DOHH2 (cell line): ENCODE measurements at regions not wholly inside any gene's neighbourhood (a gene's known extent, or its start where the extent isn't known, plus 50 kb on each side); places are given as distances from the start of the nearest gene placed in this dataset.

Source experiments
- H3F3A ChIP-seq: fragments of 200-600 bp; sonication (generic), shearing (Covaris generic); 2 replicates; pipeline ENCODE4 v1.6.0; 2016; ENCODE audit warnings: antibody characterized with exemption, mild to moderate bottlenecking; ENCODE audit not compliant: control insufficient read depth, insufficient read depth
- H3K27ac ChIP-seq: fragments of 200-600 bp; sonication (generic); 2 replicates; pipeline ENCODE4 v1.5.1; 2014; ENCODE audit warnings: low read depth, mild to moderate bottlenecking, low read length, moderate library complexity
- H3K27me3 ChIP-seq: fragments of 200-600 bp; sonication (generic); 2 replicates; pipeline ENCODE4 v1.6.1; 2014; ENCODE audit warnings: mild to moderate bottlenecking, low read length, mixed read lengths; ENCODE audit not compliant: control insufficient read depth
- H3K36me3 ChIP-seq: fragments of 200-600 bp; sonication (generic); 2 replicates; pipeline ENCODE4 v1.6.1; 2014; ENCODE audit warnings: mild to moderate bottlenecking, low read length, moderate library complexity, mixed read lengths; ENCODE audit not compliant: control insufficient read depth
- H3K4me1 ChIP-seq: fragments of 200-600 bp; sonication (generic); 2 replicates; pipeline ENCODE4 v1.6.1; 2014; ENCODE audit warnings: mild to moderate bottlenecking, low read length, mixed read lengths; ENCODE audit not compliant: control insufficient read depth
- H3K4me2 ChIP-seq: fragments of 200-600 bp; sonication (generic); 2 replicates; pipeline ENCODE4 v1.6.0; 2014; ENCODE audit warnings: mild to moderate bottlenecking, low read length, moderate library complexity
- H3K4me3 ChIP-seq: fragments of 200-600 bp; sonication (generic); 2 replicates; pipeline ENCODE4 v1.5.1; 2014; ENCODE audit warnings: mild to moderate bottlenecking, low read length, mixed read lengths
- H3K79me2 ChIP-seq: fragments of 200-600 bp; sonication (generic); 2 replicates; pipeline ENCODE4 v1.6.1; 2014; ENCODE audit warnings: mild to moderate bottlenecking, low read length, mixed read lengths; ENCODE audit not compliant: control insufficient read depth
- H3K9me2 ChIP-seq: fragments of 200-600 bp; sonication (generic); replicated peaks from 2 replicates; pipeline ENCODE4 v1.6.1; 2014; ENCODE audit warnings: mild to moderate bottlenecking, low read length, mixed read lengths; ENCODE audit not compliant: control insufficient read depth
- H3K9me3 ChIP-seq: fragments of 200-600 bp; sonication (generic); 2 replicates; pipeline ENCODE4 v1.6.1; 2014; ENCODE audit warnings: antibody characterized with exemption, low read length, mixed read lengths; ENCODE audit not compliant: control insufficient read depth, insufficient read depth
- H4K20me1 ChIP-seq: fragments of 200-600 bp; sonication (generic); 2 replicates; pipeline ENCODE4 v1.6.0; 2014; ENCODE audit warnings: low read depth, mild to moderate bottlenecking, antibody characterized with exemption, low read length, moderate library complexity; ENCODE audit not compliant: control insufficient read depth, insufficient read depth
- CTCF ChIP-seq: fragments of 200-600 bp; sonication (generic); IDR thresholded peaks from one replicate; pipeline ENCODE4 v1.5.1; 2014; ENCODE audit warnings: antibody characterized with exemption, mild to moderate bottlenecking, low read depth, low read length; ENCODE audit not compliant: poor library complexity, severe bottlenecking
- EZH2phosphoT487 ChIP-seq: fragments of 200-600 bp; sonication (generic); IDR thresholded peaks from 2 replicates; pipeline ENCODE4 v1.6.1; 2017; ENCODE audit warnings: borderline replicate concordance, mild to moderate bottlenecking, antibody characterized with exemption, low read length, moderate library complexity, mixed read lengths

- Histone ChIP-seq H3K27ac (no peak overlapping the region), H3K9me2 (no peaks in the 10 kb centered on the region), H3K79me2 (no peaks in the 10 kb centered on the region), H3K4me3 (no peak overlapping the region), H3K36me3 (no peaks in the 10 kb centered on the region), H3K9me3 (no peaks in the 10 kb centered on the region), H3K4me2 (no peak overlapping the region), H4K20me1 (no peaks in the 10 kb centered on the region), H3K27me3 (no peaks in the 10 kb centered on the region), H3F3A (no peaks in the 10 kb centered on the region), H3K4me1 (no peaks in the 10 kb centered on the region)
- TF ChIP-seq CTCF, result no peak
- no peak for TF ChIP-seq EZH2phosphoT487
Observed at GRCh38 chr7:116083796-116084195, 53.2 kb upstream of the TFEC start.

DNA sequence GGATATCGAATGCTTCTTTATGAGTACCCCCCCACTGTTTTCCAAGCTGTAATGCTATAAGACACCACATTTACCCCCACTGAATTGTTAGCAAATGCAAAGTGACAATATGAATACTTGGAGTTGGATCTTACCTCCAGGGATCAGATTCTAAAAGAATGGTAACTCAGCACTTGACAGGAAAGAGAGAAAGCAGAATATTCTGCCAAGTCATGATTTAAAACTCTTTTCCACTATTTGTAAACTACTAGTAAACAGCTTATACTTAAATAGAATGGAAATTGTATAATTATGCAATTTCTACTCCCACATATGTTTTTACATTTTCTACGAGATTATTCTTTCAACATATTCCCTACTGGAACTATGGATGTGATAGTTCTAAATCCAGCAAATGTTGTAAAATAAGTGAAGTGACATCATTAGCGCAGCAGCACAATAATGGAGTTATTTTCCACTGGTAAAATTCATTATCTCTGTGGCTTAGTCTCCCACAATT is 56.0 kb upstream of the TFEC start:
- H3F3A ChIP-seq, result no peaks in the 10 kb centered on the region
- H3K79me2 ChIP-seq, result no peaks in the 10 kb centered on the region
- H3K4me2 ChIP-seq, result no peak overlapping the region
- TF ChIP-seq CTCF (no peak), EZH2phosphoT487 (no peak)
- no peaks in the 10 kb centered on the region for H3K9me3 ChIP-seq
- H3K36me3 ChIP-seq, result no peaks in the 10 kb centered on the region
- no peaks in the 10 kb centered on the region for H3K27me3 ChIP-seq
- no peaks in the 10 kb centered on the region for H3K4me1 ChIP-seq
- no peaks in the 10 kb centered on the region for H4K20me1 ChIP-seq
- no peaks in the 10 kb centered on the region for H3K9me2 ChIP-seq
- H3K27ac ChIP-seq, result no peak overlapping the region
- no peak overlapping the region for H3K4me3 ChIP-seq

DNA sequence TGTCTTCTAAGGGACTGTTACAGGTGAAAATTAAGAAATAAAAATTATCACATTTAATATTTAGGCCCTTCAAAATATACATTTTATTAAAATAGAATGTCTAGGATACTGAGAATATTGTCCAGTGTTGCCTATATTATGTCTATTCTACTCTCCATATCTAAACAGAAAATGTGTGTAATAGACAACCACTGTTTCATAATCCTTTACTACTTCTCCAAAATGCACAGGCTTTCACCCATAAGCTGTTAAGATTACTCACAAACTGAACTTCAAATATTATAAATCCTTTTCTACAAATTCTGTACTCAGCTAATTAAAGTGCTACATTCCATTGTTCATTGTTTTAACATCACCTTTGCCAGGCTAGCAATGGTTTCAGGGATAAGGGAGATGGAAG is 56.7 kb upstream of the TFEC start:
- H3K4me3 ChIP-seq, result no peak overlapping the region
- no peaks in the 10 kb centered on the region for H3K4me1 ChIP-seq
- no peaks in the 10 kb centered on the region for H3K9me2 ChIP-seq
- no peak overlapping the region for H3K4me2 ChIP-seq
- no peaks in the 10 kb centered on the region for H3K27me3 ChIP-seq
- no peaks in the 10 kb centered on the region for H4K20me1 ChIP-seq
- no peaks in the 10 kb centered on the region for H3K79me2 ChIP-seq
- H3K9me3 ChIP-seq, result no peaks in the 10 kb centered on the region
- no peak for TF ChIP-seq CTCF
- no peak for TF ChIP-seq EZH2phosphoT487
- no peak overlapping the region for H3K27ac ChIP-seq
- H3F3A ChIP-seq, result no peaks in the 10 kb centered on the region
- H3K36me3 ChIP-seq, result no peaks in the 10 kb centered on the region

GRCh38 chr7:116087984-116088383 is 57.4 kb upstream of the TFEC start:
- TF ChIP-seq CTCF, result no peak
- no peak for TF ChIP-seq EZH2phosphoT487
- Histone ChIP-seq H4K20me1 (no peaks in the 10 kb centered on the region), H3K9me3 (no peaks in the 10 kb centered on the region), H3F3A (no peaks in the 10 kb centered on the region), H3K9me2 (no peaks in the 10 kb centered on the region), H3K27me3 (no peaks in the 10 kb centered on the region), H3K4me2 (no peak overlapping the region), H3K27ac (no peak overlapping the region), H3K4me1 (no peaks in the 10 kb centered on the region), H3K79me2 (no peaks in the 10 kb centered on the region), H3K4me3 (no peak overlapping the region), H3K36me3 (no peaks in the 10 kb centered on the region)
